MM.1S (cell line): ENCODE measurements at regions not wholly inside any gene's neighbourhood (a gene's known extent, or its start where the extent isn't known, plus 50 kb on each side); places are given as distances from the start of the nearest gene placed in this dataset.

Experiments used
- DNase-seq: peaks from one replicate; pipeline ENCODE4 v3.0.0-alpha.2; 2015
- H2AFZ ChIP-seq: fragments of 300-600 bp; sonication (generic); 2 replicates; pipeline ENCODE4 v1.6.0; 2016; ENCODE audit warnings: antibody characterized with exemption, low read length
- H3F3A ChIP-seq: fragments of 300-600 bp; sonication (generic); 2 replicates; pipeline ENCODE4 v1.6.1; 2016; ENCODE audit warnings: mild to moderate bottlenecking, antibody characterized with exemption, low read length, moderate library complexity, mixed read lengths; ENCODE audit not compliant: insufficient read depth
- H3K27ac ChIP-seq: fragments of 300-600 bp; sonication (generic); 2 replicates; pipeline ENCODE4 v1.5.1; 2016; ENCODE audit warnings: mild to moderate bottlenecking, low read length
- H3K27me3 ChIP-seq: fragments of 300-600 bp; sonication (generic); replicated peaks from 2 replicates; pipeline ENCODE4 v1.6.0; 2016; ENCODE audit warnings: low read length; ENCODE audit not compliant: insufficient read depth
- H3K36me3 ChIP-seq: fragments of 300-600 bp; sonication (generic); replicated peaks from 2 replicates; pipeline ENCODE4 v1.6.1; 2016; ENCODE audit warnings: mild to moderate bottlenecking, low read length, mixed read lengths; ENCODE audit not compliant: insufficient read depth
- H3K4me1 ChIP-seq: fragments of 300-600 bp; sonication (generic); 2 replicates; pipeline ENCODE4 v1.6.1; 2016; ENCODE audit warnings: low read length, mixed read lengths
- H3K4me2 ChIP-seq: fragments of 300-600 bp; sonication (generic); 2 replicates; pipeline ENCODE4 v1.6.0; 2016; ENCODE audit warnings: low read depth, low read length
- H3K4me3 ChIP-seq: fragments of 300-600 bp; sonication (generic); 2 replicates; pipeline ENCODE4 v1.5.1; 2016; ENCODE audit warnings: low read length, mixed read lengths
- H3K79me2 ChIP-seq: fragments of 300-600 bp; sonication (generic); 2 replicates; pipeline ENCODE4 v1.6.1; 2016; ENCODE audit warnings: mixed run types, low read length, mixed read lengths
- H3K9ac ChIP-seq: fragments of 300-600 bp; sonication (generic); 2 replicates; pipeline ENCODE4 v1.6.1; 2016; ENCODE audit warnings: low read length, mixed read lengths
- H3K9me2 ChIP-seq: fragments of 300-600 bp; sonication (generic); replicated peaks from 2 replicates; pipeline ENCODE4 v1.6.1; 2016; ENCODE audit warnings: mild to moderate bottlenecking, low read length, mixed read lengths; ENCODE audit not compliant: insufficient read depth
- H3K9me3 ChIP-seq: fragments of 300-600 bp; sonication (generic); replicated peaks from 2 replicates; pipeline ENCODE4 v1.6.1; 2016; ENCODE audit warnings: mild to moderate bottlenecking, low read length, mixed read lengths; ENCODE audit not compliant: insufficient read depth
- H4K20me1 ChIP-seq: fragments of 300-600 bp; sonication (generic); 2 replicates; pipeline ENCODE4 v1.6.1; 2016; ENCODE audit warnings: mild to moderate bottlenecking, low read length, moderate library complexity, mixed read lengths; ENCODE audit not compliant: insufficient read depth
- EZH2 ChIP-seq: fragments of 300-600 bp; sonication (generic); optimal IDR thresholded peaks from 2 replicates; pipeline ENCODE3; 2017; ENCODE audit warnings: low read depth, mild to moderate bottlenecking, antibody characterized with exemption, low read length, mixed read lengths
- EZH2phosphoT487 ChIP-seq: fragments of 300-600 bp; sonication (generic); IDR thresholded peaks from 2 replicates; pipeline ENCODE4 v1.6.1; 2018; ENCODE audit warnings: antibody characterized with exemption, low read length
- TF ChIP-seq, protein P1 (sequence below): fragments of 300-600 bp; sonication (generic); IDR thresholded peaks from 2 replicates; pipeline ENCODE4 v1.5.1; 2016; ENCODE audit warnings: antibody characterized with exemption, low read length, mixed read lengths

DNA sequence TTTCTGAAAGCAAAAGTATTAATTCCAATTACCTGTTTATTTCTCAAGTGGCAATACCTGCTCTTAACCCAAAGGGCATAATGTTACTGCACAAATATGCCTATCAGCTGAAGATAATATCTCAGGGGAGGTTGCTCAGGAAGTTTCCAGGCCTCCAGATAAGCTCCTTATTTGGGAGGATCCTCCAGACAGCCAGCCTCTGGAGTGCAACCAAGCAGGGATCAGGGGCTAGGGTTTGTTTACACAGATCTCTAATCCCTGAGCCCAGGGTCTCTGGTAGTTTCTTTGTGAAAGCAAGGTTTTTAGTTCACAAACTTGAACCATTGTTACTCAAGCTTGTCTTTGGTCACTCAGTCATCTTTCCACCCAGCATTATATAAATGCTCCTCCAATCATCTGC lies 124.4 kb downstream of the SLC38A4 start:
- Histone ChIP-seq H3K9ac (no peak overlapping the region), H3K27me3 (no peaks in the 10 kb centered on the region), H3K4me2 (no peak overlapping the region), H3F3A (no peaks in the 10 kb centered on the region), H3K9me2 (no peaks in the 10 kb centered on the region), H3K4me1 (no peaks in the 10 kb centered on the region), H4K20me1 (no peaks in the 10 kb centered on the region), H3K79me2 (no peaks in the 10 kb centered on the region), H3K36me3 (no peaks in the 10 kb centered on the region), H2AFZ (no peak overlapping the region), H3K4me3 (no peak overlapping the region), H3K27ac (no peak overlapping the region), H3K9me3 (no peaks in the 10 kb centered on the region)
- DNase-seq: no peak
- no peak for TF ChIP-seq EZH2
- TF ChIP-seq, protein P1, sequence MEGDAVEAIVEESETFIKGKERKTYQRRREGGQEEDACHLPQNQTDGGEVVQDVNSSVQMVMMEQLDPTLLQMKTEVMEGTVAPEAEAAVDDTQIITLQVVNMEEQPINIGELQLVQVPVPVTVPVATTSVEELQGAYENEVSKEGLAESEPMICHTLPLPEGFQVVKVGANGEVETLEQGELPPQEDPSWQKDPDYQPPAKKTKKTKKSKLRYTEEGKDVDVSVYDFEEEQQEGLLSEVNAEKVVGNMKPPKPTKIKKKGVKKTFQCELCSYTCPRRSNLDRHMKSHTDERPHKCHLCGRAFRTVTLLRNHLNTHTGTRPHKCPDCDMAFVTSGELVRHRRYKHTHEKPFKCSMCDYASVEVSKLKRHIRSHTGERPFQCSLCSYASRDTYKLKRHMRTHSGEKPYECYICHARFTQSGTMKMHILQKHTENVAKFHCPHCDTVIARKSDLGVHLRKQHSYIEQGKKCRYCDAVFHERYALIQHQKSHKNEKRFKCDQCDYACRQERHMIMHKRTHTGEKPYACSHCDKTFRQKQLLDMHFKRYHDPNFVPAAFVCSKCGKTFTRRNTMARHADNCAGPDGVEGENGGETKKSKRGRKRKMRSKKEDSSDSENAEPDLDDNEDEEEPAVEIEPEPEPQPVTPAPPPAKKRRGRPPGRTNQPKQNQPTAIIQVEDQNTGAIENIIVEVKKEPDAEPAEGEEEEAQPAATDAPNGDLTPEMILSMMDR: no peak
- no peak for TF ChIP-seq EZH2phosphoT487

DNA sequence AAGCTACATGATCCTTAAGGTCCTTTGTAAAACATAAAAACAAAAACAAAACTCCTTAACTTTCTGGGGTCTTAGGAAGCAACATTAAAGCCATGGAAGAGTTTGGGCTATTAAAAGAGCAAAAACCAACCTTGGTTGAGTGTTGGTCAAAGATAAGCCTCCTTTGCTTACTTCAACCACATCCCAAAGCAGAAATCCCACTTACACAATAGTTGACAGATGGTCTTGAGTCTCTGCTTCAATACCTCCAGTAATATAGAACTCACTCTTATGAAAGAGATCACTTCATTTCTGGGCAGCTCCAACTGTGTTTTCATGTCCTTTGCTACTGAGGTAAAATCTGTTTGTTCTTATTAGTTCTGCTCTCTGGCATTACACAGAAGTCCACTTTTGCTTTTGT lies 125.8 kb downstream of the SLC38A4 start:
- no peak for TF ChIP-seq EZH2
- TF ChIP-seq EZH2phosphoT487: no peak
- TF ChIP-seq, protein P1: no peak
- Histone ChIP-seq H3K4me3 (no peak overlapping the region), H3K9me2 (no peaks in the 10 kb centered on the region), H2AFZ (no peak overlapping the region), H3K9ac (no peak overlapping the region), H3K36me3 (no peaks in the 10 kb centered on the region), H3K27me3 (no peaks in the 10 kb centered on the region), H3K27ac (no peak overlapping the region), H3K4me2 (no peak overlapping the region), H3K4me1 (no peaks in the 10 kb centered on the region), H3K79me2 (no peaks in the 10 kb centered on the region), H3F3A (no peaks in the 10 kb centered on the region), H3K9me3 (no peaks in the 10 kb centered on the region), H4K20me1 (no peaks in the 10 kb centered on the region)
- DNase-seq: no peak

DNA sequence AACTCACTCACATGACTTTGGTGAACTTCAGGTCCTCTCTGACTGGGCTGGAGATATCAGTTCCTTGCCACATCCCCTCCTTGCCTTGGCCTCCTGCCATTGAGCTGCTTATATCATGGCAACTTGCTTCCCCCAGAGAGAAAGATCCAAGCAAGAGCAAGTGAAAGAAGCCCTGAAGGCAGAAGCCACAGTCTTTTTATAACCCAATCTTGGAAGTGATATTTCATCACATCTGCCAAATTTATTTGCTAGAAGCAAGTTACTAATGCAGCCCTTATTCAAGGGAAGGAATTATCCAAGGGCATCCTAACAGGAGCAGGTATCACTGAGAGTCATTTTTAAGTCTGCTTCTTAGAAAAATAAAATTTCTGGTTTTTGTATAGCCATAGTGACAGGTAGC lies 127.8 kb downstream of the SLC38A4 start:
- H3K36me3 ChIP-seq: no peaks in the 10 kb centered on the region

DNA sequence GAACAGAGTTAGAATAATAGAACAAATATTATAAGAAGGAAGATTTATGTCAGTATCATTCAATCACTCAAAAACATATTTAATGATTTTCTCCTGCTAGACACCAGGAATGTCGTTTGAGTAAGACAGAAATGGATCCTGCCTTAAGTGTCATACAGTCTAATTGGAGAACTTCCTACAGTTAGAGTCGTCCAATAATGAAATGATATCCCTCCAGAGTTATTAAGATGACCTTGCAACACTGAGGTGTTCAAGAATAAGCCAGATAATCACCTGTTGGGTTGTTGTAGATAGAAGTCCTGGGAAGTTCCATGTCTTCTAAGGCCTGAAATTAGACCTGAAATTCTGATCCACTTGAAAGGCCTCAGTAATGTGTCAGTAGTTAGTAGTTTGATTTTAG lies 132.3 kb downstream of the SLC38A4 start:
- Histone ChIP-seq H3K4me1 (no peaks in the 10 kb centered on the region), H2AFZ (no peak overlapping the region), H3K4me3 (no peak overlapping the region), H3K9ac (no peak overlapping the region), H4K20me1 (no peaks in the 10 kb centered on the region), H3K27me3 (no peaks in the 10 kb centered on the region), H3K9me2 (no peaks in the 10 kb centered on the region), H3F3A (no peaks in the 10 kb centered on the region), H3K79me2 (no peaks in the 10 kb centered on the region), H3K9me3 (no peaks in the 10 kb centered on the region), H3K27ac (no peak overlapping the region), H3K4me2 (no peak overlapping the region), H3K36me3 (no peaks in the 10 kb centered on the region)
- no peak for DNase-seq
- no peak for TF ChIP-seq EZH2phosphoT487
- TF ChIP-seq, protein P1: no peak
- TF ChIP-seq EZH2: no peak

More for the DNA sequence above, 127.8 kb downstream of the SLC38A4 start:
- no peaks in the 10 kb centered on the region for H3F3A ChIP-seq
- no peak for DNase-seq
- H3K4me3 ChIP-seq: no peak overlapping the region
- H3K79me2 ChIP-seq: no peaks in the 10 kb centered on the region
- H2AFZ ChIP-seq: no peak overlapping the region
- H3K9me2 ChIP-seq: no peaks in the 10 kb centered on the region
- TF ChIP-seq EZH2: no peak
- no peaks in the 10 kb centered on the region for H3K9me3 ChIP-seq
- no peaks in the 10 kb centered on the region for H3K4me1 ChIP-seq
- no peak overlapping the region for H3K9ac ChIP-seq
- H3K27me3 ChIP-seq: no peaks in the 10 kb centered on the region
- no peaks in the 10 kb centered on the region for H4K20me1 ChIP-seq
- no peak overlapping the region for H3K27ac ChIP-seq
- no peak overlapping the region for H3K4me2 ChIP-seq
